CD4-positive, alpha-beta T cell treated with Interleukin-12 subunit alpha and Interleukin-12 subunit beta, for 1 hour (primary cell): ENCODE measurements at regions not wholly inside any gene's neighbourhood (a gene's known extent, or its start where the extent isn't known, plus 50 kb on each side); places are given as distances from the start of the nearest gene placed in this dataset.
"Not testable (repeated sequence)": the region's sequence is repeated elsewhere in the genome, so short reads cannot be mapped to it uniquely, and the experiment has no call there.

Source experiments
- DNase-seq: peaks from one replicate; pipeline ENCODE4 v3.0.0-alpha.2; 2020

- DNase-seq = no peak
Observed at GRCh38 chr10:109647627-109648026, 275.7 kb downstream of the XPNPEP1 start.

DNA sequence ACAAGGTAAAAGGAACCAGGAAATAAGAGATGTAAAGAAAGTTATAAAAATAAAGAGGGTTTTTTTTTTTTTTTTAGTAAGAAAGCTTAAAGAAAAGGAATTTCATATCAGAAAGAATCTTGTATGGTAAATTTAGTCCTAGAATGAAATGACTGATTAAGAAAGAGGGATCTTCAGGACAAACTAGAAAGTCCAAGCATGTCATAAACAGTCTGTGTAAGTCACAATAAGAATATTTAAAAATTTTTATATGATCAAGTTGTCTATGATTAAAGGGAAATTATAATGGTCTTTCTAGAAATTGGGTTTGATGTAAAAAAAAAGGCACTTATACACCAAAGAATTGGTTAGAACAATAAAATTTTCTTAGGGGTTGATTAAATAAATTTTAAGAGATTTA is 289.5 kb downstream of the XPNPEP1 start:
- no peak for DNase-seq

DNA sequence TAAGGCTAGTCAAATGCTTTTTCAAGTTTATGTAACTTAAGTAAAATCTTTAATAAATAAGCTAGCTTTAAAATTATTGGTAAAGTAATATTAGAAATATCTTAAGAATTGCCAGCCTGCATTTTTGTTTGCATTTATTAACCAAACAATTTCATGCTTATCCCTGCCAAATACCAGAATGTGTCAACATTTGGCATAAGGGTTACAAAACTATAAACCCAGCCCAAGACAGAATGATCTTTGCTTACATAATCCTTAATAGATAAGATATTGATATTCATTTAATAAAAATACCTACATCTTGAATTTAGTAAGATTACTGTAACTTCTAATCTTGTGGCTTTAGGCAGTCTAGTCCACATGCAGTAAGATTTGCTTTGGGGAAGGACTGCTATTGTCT is 290.3 kb downstream of the XPNPEP1 start:
- DNase-seq = not testable (repeated sequence)

DNA sequence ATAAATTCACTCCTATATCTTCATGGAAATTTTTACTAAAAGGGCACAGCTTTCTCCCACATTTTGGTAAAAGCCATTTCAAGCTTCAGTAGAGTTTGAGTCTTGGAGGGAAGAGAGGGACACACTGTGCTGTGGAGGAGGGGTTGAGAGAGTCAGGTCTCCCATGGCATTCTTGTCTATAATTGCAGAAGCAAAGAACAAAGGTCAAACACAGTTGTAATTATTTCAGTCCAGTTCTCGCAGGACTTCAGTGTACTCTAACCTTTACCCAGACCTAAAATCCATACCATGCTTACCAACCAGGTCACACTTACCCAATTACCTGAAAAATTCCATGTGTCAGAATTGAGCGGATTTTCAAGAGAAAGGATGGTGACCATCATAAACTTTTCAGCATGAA is 298.4 kb downstream of the XPNPEP1 start:
- no peak for DNase-seq

- no peak for DNase-seq
Observed at GRCh38 chr10:109622566-109622965, 300.7 kb downstream of the XPNPEP1 start.

DNA sequence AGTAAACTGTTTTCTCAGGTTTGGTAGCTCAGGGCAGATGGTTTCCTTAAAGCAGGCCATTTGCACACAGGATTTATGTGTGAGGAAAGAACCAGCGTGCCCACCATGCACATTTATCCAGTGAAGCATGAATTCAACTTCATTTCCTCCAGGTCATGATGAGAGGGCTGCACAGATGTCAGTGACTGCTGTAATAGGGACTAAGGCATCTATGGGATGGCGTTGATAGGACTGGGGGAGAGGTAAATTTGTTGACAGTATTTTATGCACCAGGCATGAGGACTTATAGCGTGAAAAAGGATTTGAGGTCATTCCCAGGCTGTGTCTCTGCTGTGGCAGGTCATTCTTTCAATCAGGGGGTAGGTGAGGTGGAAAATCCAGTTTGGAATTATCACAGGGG is 302.9 kb downstream of the XPNPEP1 start:
- DNase-seq = no peak

DNA sequence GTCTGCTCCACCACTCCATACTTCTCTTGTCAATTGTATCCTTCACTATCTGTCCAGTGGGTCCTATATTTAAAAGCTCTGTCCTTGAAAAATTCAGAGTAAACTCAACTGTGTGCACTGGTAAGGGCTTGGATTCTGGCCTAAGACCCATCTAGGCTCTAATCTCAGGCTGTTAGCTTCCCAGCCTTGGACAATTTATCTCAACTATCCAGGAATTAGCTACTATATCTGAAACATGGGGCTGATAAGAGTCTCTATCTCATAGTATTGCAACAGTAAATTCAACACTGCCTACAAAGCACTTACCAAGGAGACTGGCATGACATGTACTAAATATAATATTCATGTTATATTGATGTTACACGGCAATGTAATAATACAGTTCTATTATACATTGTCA is 303.4 kb downstream of the XPNPEP1 start:
- DNase-seq = no peak

GRCh38 chr10:109618748-109619147 is 304.6 kb downstream of the XPNPEP1 start:
- DNase-seq = no peak

GRCh38 chr10:109618301-109618700 is 305.0 kb downstream of the XPNPEP1 start:
- DNase-seq = no peak

DNA sequence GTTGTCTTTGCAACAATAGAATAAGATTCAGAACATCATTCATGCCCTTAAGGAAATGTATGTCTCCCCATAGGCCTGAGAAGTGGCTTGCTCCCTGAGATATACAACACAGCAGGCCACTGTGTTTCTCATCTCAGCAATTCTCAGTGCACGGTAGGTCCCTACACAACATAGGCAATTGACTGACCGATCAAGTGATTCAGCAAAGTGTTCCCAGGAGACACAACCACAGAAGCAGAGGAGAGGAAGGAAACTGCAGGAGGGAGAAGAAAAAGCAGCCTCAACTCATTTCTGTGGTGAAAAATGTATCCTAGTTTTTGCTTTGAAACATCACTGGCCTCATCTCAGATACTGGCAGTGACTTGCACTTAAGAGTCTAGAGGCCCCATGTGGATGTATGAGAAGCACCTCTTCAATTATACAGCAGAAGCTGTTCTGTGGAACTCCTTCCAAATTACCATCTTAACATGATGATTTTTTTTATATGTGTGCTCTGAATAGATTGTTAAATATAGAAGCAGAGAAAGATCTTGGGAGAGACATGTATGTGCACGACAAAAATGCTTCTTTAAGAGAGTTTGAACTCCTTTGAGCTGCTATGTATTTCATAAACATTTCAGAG is 306.8 kb downstream of the XPNPEP1 start:
- no peak for DNase-seq

- not testable (repeated sequence) for DNase-seq
Observed at GRCh38 chr10:109595356-109595755, 328.0 kb downstream of the XPNPEP1 start.

DNA sequence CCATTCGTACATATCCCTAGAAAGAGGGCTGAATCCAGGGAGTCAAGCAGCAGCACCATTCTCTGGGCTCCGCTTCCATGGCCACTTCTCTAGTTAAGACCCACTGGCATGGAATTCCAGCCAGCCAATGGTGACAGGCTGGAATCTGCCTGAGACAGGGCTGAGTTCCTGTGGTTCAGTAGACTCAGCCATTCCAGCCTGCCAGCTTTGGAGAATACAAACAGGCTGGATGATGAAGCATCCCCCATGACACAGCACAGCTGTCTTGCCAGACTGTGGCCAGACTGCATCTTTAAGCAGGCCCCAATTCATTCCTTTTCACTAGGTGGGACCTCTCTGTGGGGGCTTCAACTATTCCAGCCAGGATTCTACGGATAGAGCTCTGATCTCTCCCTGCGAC is 329.6 kb downstream of the XPNPEP1 start:
- DNase-seq = no peak

- no peak for DNase-seq
Observed at GRCh38 chr10:109592391-109592790, 330.9 kb downstream of the XPNPEP1 start.

DNA sequence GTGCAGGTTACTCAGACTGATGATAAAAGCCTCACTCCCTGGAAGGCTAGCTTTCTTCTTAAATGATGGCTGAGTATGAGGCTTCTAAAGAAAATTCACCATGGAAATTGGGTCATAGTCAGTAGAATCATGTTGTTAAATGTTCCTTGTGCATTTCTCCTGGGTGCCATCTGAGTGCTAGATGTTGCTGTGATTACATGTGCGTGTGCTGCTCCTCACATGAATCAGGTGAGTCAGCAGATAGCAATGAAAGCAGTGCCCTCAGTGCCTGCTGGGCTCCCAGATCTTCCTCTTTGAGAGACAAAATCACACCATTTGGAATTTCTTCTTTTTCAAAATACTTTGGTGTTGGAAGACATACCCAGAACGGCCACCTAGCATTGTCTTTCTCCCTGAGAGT is 331.7 kb downstream of the XPNPEP1 start:
- DNase-seq = no peak

DNA sequence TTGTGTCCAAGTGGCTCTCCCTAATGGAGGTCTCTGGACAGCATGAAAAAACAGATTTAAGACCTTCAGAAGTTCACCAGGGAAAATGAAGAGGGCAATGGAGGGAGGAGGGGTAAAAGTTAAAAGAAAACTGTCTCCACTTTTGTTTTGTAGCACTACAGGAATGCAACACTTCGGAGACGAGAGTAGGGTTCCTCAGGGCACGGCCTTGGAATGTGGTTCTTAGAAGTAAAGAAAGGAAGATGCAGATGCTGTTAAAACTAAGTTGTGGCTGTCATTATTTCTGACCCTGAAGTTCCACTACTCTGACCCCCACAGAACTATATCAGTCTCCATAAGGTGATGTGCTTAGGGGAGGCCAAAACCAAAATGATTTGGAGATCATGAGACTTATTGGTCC is 335.1 kb downstream of the XPNPEP1 start:
- no peak for DNase-seq

GRCh38 chr10:109587366-109587765 is 335.9 kb downstream of the XPNPEP1 start:
- DNase-seq = no peak

DNA sequence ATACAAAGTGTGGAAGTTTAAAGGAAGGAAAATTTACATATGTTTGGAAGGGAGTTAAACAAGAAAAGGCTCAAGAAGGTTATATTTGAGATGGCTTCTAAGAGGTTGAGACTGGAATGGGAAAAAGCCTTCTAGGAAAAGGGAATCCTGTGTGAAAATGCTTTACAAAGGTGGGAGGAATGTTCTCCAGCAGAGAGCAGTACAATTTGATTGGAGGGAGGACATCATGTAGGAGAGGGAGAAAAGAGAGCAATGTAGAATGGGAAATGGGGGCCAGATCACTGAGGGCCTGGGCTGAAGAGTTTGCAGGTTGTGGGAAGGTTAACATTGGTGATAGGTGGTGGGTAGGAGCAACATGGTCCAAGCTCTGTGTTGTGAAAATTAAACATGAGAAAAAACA is 366.9 kb downstream of the XPNPEP1 start:
- no peak for DNase-seq

DNA sequence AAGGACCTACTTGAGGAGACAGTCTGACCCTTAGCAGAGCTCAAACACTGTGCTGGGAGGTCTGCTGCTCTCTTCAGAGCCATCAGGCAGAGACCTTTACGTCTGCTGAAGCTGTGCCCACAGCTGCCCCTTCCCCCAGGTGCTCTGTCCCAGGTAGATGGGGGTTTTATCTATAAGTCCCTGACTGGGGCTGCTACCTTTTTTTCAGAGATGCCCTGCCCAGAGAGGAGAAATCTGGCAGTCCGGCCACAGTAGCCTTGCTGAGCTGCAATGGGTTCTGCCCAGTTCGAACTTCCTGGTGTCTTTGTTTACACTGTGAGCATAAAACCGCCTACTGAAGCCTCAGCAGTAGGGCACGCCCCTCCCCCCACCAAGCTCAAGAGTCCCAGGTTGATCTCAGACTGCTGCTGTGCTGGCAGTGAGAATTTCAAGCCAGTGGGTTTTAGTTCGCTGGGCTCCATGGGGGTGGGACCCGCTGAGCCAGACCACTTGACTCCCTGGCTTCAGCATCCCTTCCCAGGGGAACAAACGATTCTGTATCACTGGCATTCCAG is 381.2 kb downstream of the XPNPEP1 start:
- not testable (repeated sequence) for DNase-seq

- no peak for DNase-seq
Observed at GRCh38 chr10:109534193-109534592, 389.1 kb downstream of the XPNPEP1 start.

GRCh38 chr10:109529258-109529657 is 394.1 kb downstream of the XPNPEP1 start:
- no peak for DNase-seq

- no peak for DNase-seq
Observed at GRCh38 chr10:109517748-109518147, 405.6 kb downstream of the XPNPEP1 start.

- DNase-seq = no peak
Observed at GRCh38 chr10:109504401-109504800, 418.9 kb downstream of the XPNPEP1 start.

DNA sequence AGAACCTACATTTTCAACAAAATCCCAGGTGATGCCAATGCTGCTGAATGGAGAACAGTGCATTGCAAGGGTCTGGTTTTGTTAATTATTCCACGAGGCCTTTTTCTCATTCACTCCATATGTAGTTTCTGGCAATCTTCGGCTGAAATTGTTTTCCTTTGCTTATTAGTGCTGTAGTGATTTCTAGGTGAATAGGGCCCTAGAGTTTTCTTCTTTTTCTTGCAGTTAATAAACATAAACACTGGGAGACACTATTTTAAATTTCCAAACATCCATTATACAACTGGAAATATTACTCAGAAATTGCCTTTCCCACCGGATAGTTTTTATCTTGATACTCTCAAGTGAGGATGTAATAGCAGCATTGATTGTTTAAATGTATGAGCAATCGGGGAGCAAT is 435.6 kb downstream of the XPNPEP1 start:
- DNase-seq = no peak

GRCh38 chr10:109480836-109481235 is 442.5 kb downstream of the XPNPEP1 start:
- DNase-seq = no peak

GRCh38 chr10:109475711-109476421 is 447.4 kb downstream of the XPNPEP1 start:
- DNase-seq = no peak
